HPDE6-E6E7 (cell line): ENCODE measurements at regions not wholly inside any gene's neighbourhood (a gene's known extent, or its start where the extent isn't known, plus 50 kb on each side); places are given as distances from the start of the nearest gene placed in this dataset.
"Not testable (repeated sequence)": the region's sequence is repeated elsewhere in the genome, so short reads cannot be mapped to it uniquely, and the experiment has no call there.

Experiments
- DNase-seq: peaks from one replicate; pipeline ENCODE4 v3.0.0; 2011; ENCODE audit warnings: missing footprints; ENCODE audit errors: extremely low spot score

DNA sequence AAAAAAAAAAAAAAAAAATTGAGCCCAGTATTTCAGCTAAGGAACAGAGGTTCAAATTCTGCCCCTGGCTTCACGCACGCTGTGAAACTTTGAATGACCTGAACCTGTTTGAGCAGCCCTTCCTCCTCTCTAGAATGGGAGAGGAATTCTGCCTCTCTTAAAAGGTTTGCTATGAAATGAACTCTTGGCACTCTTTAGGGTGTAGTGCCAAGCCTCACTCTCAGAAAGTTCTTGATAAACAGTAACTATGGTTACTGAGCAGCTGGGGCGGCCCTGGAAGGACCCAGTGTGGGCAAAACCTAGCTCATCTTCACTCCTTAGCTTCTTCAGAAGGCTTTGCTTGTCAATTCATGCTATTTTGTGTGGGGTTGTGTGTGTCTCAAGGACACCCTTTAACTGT lies 73.7 kb downstream of the GEMIN8 start:
- DNase-seq, result no peak

DNA sequence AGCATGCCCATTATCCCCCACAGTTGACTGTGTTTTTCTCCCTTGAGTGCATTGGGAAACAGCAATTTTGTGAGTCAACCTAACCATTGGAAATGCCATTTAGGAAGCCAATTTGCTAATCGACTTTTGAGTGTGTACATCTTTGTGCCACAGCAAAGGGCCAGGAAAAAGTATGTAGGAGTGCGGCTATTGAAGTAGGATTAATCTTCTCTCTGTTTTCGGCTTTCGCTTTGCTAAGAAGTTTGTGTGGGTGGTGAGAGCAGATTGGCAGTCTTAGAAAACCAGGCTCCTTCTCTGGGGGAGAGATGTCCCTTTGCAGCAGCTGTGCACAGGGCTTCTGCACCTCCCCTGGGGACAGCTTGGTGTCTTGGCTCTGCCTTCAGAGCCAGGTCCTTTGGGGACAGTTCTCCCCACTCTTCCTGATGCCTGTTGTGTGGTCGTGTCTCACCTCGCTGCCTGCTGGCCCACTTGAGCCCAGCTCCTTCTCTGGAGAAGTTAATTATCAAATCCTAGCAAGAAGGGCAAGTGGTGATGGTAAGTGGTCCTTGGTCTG lies 74.5 kb downstream of the GEMIN8 start:
- DNase-seq, result no peak

DNA sequence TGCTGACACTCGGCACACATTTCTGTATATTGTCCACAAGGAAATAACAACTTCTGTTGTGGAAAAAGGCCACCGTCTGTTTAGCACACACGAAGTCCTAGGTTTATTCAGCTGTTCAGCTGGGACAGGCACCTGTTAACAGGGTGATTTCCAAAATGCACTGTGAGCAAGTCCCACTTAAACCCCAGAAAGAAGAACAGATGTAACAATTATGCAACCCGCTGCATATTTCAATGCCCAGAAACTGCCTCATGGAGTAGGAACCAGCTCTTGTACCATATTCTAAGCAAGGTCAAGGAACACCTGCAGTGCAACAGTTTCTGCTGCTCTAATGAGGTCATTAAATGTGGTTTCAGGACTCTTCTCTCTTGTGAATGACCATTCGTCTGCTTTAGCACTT lies 77.1 kb downstream of the GEMIN8 start:
- DNase-seq, result no peak

GRCh38 chrX:13946223-13946622 lies 83.5 kb downstream of the GEMIN8 start:
- not testable (repeated sequence) for DNase-seq

GRCh38 chrX:13945787-13946186 lies 83.9 kb downstream of the GEMIN8 start:
- DNase-seq, result not testable (repeated sequence)

- no peak for DNase-seq
Measured at GRCh38 chrX:13940671-13941070, 89.0 kb downstream of the GEMIN8 start.

DNA sequence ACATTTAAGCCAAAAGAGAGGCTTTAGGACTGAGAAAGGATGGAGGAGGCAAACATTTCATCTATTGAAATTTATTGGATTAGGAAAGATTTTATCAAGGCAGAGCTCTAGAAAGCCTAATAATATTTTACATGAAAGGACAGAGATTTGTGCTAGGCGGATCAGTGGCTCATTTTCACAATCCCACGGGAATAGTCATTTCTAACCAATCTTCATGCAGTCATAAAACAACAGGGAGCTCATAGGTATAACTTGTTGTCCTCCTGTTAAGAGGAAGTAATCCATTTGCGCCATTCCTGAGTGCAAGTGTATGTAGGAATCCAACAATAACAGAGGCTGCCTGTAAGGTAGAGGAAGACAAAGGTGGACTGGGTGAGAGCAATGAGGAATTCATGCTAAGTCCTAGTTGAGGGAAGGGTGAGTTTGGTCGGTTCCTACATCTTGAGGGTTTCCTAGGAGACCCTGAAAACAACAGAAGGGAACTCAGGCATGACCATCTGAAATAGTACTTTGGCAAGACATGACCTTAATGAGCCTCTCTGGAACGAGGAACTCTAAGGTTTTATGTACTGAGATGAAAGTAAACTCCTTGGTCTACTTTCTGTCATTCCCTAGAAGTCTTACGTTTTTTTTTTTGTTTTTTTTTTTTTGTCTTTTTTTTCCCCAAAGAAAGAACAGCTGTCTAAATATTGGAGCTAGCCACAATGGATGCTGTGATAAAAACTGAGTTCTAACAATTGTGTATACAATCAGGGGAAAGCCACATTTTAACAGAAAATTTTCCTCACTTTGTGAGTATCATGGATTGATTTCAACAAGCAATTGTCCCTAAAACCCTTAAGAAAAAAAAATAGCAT lies 89.7 kb downstream of the GEMIN8 start:
- DNase-seq, result no peak

- DNase-seq, result no peak
Measured at GRCh38 chrX:13938829-13939530, 90.7 kb downstream of the GEMIN8 start.

GRCh38 chrX:13938051-13938828 lies 91.5 kb downstream of the GEMIN8 start:
- no peak for DNase-seq

GRCh38 chrX:13937370-13938050 lies 92.2 kb downstream of the GEMIN8 start:
- no peak for DNase-seq

- no peak for DNase-seq
Measured at GRCh38 chrX:13936521-13937225, 93.0 kb downstream of the GEMIN8 start.

DNA sequence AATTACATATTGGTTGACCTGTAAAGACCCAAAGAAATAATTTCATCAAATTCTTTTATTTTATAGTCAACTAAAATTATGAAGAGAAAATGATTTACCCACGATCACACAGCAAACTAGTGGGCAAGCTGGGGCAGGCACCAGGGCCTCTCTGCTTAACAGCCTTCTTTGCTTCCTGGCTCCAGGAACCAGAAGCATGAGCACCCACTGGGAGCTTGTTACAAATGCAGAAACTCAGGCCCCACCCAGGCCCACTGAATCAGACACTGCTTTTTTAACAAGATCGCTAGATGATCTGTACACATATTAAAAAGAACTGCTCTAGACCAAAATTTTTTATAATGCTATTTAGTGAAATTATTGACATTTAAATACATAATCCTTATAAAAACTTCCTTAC lies 95.0 kb downstream of the GEMIN8 start:
- DNase-seq, result no peak

- DNase-seq, result no peak
Measured at GRCh38 chrX:13933851-13934250, 95.8 kb downstream of the GEMIN8 start.

DNA sequence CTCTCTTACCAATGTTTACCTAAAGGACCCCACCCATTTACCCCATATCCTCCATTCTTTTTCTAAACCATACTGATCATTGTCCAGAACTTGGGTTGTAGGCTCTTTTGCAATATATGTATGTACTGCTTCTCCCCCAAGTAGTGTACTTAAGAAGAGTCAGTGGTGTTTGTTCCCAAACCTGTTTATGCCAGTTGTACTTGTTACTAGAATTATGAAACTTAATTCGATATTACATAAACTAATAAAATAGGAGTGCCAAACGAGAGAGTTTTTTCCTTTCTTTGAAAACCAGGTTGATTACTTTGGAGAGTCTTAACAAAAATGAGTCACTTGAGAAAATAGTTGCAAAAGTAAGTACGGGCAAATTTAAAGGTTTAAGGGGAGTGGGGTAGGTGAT lies 96.3 kb downstream of the GEMIN8 start:
- no peak for DNase-seq

DNA sequence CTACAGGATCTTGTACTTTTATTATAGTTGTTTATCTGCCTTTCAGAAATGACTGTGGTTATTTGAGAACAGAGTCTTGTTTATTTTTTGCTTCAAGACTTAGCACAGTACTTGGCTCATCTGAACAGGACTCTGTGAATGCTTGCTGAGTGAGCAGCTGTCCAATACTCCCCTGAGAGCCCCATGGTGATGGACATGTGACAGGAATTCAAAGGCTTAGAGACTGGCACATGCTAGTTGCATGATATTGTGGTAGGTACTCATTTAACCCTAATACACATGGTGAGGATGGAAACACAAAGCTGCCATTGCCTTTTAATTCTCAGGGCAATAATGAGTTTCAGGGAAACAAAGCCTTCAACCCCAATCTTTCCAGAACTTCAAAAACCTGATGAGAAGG lies 97.3 kb downstream of the GEMIN8 start:
- DNase-seq, result no peak

GRCh38 chrX:13927175-13927574 lies 102.5 kb downstream of the GEMIN8 start:
- DNase-seq, result no peak

DNA sequence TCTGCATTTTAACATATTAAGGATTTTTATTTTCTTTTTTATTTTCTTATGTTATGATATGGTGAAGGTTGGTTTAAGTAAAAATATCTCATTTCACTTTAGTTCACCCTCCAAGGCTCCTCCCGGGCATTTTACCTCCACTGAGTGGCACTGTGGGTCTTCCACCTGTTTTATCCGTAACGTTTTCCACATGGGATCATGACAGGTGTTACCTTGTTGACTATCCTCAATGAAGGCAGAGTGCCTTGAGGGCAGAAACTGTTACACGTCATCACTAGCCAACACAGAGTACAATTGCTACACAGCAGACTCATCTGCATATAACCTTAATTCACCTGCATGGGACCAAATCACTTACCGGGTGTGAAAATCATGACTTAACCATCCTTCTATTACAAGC lies 105.8 kb downstream of the GEMIN8 start:
- DNase-seq, result no peak

DNA sequence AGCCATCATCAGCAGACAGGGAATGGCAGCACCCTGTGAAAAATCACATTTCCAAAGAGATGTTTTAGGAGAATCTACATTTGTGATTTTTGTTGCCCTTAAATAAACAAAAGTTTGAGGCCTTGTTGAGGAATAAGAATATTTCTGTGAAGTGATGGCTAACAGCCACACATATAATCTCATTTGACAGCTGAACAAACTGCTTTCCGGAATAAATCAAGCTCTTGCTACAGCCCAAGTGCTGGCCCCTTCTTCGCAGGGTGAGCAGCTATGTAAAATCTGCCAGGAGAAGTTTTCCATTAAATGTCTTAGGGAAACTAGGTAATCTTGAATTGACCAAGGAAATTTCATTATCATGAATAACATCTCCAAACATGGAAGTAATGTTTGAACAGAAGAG lies 106.4 kb upstream of the GPM6B start:
- DNase-seq, result no peak

GRCh38 chrX:13917507-13917906 lies 100.6 kb upstream of the GPM6B start:
- DNase-seq, result no peak

DNA sequence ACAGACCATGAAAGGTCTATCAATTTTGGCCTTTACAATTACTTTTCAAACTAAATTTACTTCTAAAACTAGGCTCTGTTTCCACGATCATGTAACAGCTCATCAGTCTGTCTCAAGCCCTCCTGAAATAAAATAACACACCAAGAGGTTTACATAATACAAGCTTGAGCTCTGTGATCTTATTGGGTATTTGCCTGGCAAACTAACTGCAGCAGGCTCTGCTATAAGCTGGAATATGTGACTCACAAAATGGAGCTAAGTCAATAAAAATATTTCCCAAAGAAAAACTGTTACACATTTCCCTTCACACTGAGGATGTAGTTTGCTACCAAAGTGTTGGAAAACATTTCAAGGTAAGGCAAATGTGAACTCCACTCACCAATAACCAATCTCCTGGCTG lies 94.7 kb upstream of the GPM6B start:
- DNase-seq, result no peak

- DNase-seq, result no peak
Measured at GRCh38 chrX:13906093-13906492, 89.2 kb upstream of the GPM6B start.
